ENCODE measurements at regions not wholly inside any gene's neighbourhood (a gene's known extent, or its start where the extent isn't known, plus 50 kb on each side); places are given as distances from the start of the nearest gene placed in this dataset.

DNA sequence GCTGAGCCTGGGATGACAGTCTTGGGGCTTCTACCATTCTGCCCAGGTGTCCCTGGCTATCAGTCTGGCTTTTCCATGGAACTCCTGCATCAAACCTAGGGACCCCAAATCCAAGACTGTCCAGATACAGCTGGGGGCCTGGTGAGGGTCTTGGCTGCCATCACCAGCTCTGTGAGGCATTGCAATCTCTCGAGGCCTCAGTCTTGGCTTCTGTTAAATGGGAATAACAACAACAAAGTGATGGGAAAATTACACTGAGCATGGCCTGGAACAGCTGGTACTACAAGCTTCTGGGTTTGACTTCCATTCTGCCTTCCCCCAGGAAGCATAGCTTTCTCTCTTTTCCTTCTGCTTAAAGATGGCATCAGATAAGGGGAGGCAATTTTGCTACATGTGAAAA, 50.0 kb upstream of the LCTL start:
- no peak for DNase-seq (ENCODE audit: low spot score)

DNA sequence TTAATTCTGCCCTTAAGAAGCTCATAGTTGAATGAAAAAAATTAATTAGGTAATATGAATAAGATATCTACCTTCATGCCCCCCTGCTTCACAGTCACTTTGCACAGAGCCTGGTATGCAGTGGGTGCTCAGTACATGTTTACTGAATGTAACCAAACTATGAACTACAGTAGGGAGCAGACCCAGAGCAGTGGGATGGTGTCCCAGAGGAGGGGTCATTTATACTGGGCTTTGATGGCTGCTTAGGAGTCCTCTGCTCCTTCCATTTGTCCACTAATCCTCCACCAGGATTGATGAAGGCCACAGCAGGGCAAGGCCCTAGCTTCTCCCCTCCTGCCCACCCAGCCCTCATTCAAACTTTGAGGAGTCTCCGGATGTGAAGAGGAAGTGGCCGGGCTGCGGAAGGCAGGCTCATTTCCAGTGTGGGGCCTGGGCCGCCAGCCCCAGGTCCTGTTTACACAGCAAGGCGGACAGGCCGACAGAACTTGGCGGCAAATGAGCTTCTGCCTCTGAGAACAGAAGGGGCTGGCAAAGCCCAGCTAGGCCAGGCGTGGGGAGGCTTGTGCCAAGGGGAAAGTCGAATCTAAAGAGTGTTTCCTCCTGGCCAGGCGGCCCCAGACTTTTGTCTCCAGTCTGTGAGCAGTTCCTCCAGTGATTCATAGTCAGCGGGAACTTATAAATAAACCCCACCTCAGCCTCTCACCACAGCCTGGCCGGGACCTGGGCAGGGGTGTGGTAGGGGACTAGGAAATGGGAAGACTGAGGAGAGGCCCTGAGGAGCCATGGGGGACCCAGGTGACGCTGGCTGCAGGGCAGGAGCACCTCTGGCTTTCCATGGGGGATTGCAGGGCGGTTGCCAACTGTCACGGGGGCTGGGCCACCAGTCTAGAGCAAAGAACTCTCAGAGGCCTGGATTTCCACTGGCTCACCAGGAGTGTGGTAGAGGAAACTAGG, 51.6 kb upstream of the LCTL start:
- DNase-seq (ENCODE audit: low spot score): peak; percentile 88

DNA sequence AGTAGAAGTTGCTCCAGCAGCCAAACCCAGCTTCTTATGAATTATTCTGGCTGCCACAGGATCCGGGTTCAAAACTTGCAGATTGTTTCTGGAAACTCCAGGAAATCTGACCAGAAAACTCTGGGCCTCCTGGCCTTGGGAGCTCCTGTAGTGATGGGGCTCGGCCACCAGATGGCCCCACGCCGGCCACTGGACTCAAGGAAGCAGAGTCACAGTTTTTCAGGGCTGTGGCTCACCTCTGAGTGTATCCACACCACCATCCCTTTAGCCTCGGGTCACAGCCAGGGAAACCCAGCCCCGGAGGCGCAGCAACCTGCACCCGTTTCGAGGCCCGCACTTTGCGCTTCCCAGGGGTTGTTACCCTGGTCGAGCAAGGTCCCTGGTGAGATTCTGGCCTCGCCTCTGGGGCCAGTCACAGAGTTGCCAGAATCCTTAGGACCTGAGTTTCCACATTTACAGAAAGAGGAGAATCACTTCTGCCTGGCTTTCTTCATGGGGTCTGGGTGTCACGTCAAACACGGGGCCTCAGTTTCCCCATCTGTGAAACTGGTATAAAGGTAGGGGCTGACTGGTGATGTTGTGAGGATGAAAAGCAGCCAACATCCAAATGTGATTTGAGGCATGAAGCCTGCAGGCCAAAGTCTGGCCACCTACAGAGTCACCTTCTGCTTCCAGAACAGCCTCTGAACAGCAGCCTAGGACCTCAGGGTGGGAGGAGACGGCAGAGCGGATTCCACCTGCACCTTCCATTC, 53.5 kb upstream of the LCTL start:
- peak; percentile 81 for DNase-seq (ENCODE audit: low spot score)

DNA sequence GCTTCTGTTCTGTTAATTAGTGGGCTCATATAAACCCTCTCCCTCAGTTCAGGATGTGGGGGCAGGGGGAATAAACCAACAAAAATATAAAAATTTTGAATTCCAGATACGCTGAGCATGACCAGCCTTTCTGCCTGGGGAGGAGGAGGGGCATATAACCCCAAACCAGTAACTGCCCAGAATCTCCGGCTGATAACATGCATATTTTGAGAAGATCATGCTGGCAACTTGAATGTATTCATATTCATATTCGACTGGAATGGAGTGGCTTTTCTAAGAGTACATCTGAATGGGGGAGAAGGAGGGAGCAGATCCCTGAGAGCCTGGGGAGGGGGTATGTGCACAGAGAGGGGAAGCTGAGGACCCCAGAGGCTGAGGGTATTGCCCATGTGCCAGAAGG, 54.5 kb upstream of the LCTL start:
- peak; percentile 83 for DNase-seq (ENCODE audit: low spot score)

DNA sequence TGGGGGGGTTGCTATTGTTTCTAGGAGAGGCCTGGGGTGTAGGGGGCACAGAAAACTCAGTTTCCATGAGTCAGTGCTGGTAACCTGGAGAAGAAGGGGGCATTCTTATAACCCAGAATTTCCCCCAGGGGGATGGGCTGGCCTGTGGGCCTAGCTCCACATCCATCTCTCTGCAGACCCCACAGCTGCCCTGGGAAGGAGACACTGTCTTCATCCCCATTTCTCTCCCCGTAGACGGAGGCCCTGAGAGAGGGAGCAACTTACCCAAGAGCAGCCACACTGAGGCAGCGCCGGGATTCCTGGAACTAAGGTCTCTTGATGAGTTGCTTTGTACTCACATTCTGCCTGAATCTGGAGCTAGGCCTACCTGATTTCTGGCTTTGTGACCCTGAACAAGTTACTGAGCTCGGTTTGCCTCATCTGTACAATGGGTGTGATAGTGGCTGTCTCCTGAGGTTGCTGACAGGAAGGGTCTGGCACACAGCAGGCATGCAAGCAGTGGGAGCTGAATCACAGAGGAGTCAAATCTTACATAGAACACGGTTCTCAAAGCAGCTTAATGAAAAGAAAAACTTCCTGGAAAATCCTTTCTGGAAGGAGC, 55.0 kb upstream of the LCTL start:
- peak; percentile 55 for DNase-seq (ENCODE audit: low spot score)

DNA sequence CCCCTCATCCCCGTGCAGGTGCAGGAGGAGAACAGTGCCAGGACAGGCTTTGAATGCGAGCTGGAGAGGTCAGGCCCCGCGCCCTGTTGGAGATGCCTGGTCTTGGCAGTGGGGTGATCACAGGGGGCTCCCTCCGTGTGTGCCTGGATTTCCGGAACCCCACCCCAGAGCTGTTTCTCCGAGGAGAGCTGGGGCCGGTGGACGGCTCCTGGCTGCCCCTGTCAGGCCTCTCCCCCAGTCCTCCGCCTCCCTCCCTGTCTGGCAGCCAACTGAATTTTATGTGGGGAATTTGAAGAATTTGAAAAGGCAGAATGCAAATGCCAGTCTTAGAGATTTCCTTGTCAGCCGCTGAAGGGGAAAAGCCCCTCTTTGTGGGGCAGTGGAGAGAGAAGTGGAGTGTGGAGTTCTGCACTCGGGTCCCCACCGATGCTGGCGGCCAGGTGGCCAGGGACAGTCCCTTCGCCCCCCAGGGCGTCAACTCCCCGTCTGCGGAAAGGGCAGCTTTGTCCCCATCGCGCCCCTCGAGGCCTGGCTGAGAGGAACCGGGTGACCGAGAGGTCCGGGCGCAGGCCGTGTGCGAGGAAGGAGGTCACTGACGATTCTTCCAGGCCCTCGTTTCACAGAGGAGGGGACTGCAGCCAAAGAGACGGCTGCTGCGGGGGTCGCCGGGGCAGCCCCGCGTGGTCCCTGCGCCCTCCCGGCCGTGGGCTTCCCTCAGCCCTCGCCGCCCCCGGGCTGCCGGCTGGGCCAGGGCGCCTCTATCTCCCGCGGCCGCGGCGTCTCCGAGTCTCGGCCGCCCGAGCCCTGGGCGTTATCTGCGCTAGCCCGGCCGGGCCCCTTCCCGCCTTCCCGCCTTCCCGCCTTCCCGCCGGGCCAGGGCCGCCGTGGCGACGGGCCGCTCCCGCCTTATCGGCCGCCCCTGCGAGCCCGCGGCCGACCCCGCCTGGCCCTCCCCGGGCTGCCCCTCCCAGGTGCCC, 56.0 kb upstream of the LCTL start:
- peak; percentile 91 for DNase-seq (ENCODE audit: low spot score)

DNA sequence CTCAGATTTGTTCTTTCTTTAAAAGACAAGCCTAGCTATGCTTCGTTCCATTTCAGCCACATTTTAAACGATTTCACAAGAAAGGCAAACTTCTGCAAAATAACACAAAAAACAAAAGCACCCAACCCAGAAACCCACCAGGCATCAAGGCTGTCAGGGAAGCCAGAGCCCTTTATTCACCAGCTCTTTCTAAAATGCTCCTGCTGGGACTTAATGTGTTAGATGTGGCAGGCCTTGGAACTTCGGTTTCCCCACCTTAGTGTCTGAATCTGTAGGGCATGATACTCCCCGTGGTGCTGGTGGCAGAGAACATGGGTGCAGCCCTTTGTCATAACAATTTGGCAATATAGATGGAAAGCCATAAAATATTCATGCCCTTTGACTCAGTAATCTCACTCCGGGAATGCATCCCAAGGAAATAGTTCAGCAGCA, 56.8 kb upstream of the LCTL start:
- peak; percentile 62 for DNase-seq (ENCODE audit: low spot score)

DNA sequence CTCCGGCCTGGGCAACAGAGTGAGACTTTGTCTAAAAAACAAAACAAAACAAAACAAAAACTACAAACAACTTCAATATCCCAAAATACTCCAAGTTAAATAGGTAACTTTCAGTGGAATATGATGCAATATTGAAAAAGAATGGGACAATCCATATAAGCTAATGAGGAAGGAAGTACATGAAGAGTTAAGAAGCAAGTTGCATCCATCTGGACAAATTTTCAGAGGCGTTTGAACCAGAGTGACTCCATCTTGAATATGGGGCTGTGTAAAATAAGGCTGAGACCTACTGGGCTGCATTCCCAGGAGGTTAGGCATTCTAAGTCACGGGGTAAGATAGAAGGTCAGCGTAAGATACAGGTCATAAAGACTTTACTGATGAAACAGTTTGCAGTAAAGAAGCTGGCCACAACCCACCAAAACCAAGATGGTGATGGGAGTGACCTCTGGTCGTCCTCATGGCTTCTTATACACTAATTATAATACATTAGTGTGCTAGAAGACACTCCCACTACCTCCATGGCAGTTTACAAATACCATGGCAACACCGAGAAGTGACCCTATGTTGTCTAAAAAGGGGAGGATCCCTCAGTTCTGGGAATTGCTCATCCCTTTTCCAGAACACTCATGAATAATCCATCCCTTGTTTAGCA, 58.1 kb upstream of the LCTL start:
- DNase-seq (ENCODE audit: low spot score): no peak

DNA sequence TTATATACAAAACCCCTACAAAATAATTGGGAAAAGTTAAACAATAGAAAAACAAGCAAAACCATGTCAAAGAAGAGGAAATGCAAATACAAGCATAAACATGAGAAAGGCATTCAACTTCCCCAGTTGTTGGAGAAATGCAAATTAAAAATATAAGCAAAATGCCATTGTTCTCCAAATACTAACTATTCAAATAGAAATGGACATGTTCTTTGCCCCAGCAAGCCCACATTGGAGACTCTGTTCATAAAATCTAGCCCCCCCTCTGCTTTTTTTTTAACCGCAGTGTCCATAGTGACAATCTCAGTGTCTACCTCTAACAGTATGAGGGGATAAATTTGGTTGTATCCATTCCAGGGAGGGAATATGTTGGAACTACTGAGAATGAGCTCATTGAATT, 59.7 kb upstream of the LCTL start:
- DNase-seq (ENCODE audit: low spot score): no peak

DNA sequence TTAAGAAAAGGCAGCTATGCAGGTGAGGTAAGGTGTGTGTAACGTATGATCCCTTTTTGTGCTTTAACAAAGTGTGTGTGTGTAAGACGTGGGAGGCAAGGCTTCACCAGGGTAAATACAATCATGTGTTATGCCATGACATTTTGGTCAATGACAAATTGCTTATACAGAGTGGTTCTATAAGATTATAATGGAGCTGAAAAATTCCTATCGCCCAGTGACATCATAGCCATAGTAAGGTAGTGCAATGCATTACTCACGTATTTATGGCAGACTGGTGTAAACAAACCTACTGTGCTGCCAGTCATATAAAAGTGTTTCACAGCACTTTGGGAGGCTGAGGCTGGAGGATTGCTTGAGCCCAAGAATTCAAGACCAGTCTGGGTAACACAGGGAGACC, 60.2 kb upstream of the LCTL start:
- DNase-seq (ENCODE audit: low spot score): no peak

DNA sequence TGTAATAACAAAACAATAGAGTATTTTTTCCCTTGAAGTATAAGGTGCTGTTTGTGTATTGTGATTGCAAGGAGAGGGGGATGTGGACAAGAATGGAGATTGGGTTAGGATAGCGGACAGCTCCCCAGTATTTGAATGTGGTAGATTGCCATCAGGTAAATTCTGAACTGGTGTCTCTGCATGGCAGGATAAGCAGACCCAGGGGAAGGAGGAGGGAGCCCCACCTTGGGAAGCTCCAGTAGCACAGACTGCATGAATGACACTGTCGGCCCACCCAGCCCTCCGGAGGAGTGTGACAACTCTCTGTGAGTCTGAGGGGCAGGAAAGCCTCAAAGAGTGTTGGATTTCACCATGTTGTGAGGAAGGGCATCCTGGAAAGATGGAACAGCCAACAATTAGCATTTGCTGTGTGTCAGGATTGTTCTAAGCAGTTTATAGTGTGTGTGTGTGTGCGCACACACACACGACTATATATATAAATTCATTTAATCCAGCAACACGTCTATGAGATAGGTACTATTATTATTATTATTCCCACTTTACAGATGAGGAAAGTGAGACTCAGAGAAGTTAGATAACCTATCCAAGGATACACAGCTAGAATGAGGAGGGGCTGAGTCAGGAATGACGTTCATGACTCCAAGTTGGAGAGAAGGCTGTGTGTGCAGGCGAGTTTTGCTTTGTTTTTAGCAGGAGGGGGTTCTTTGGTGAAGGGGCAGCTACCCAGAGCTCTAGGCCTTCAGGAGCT, 63.4 kb upstream of the LCTL start:
- DNase-seq (ENCODE audit: low spot score): no peak

DNA sequence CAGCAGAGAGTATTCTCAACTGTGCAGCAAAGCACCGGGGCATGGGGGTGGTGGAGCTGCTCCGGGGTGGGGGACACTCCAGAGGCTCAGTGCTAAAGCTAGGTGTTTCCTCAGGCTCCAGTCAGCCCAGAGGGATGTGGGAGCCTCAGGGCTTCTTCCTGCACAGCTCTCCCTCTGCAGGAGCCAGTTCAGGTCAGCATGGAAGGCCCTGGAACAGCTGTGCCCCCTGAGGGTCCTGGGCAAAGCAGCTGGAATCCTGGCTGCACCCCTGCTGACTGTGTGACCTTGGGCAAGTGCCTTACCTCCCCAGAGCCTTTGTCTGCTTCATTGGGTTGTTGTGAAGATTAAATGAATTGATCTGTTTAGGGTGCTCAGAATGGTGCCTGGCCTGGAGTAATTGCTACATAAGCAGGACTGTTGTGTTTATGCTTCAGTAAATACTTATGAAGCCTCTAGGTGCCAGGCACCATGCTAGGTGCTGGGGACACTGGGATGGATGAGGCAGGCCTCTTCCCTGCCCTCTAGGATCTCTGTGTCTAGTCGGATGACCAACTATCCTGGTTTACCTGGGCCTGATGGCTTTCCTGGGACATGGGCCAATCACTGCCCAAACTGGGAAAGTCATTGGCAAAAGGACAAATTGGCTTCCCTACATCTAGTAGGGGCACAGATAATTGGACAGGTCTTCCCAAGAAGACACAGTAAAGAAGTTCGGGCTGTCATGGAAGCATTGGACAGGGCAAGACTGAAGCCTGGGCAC, 64.2 kb upstream of the LCTL start:
- no peak for DNase-seq (ENCODE audit: low spot score)

DNA sequence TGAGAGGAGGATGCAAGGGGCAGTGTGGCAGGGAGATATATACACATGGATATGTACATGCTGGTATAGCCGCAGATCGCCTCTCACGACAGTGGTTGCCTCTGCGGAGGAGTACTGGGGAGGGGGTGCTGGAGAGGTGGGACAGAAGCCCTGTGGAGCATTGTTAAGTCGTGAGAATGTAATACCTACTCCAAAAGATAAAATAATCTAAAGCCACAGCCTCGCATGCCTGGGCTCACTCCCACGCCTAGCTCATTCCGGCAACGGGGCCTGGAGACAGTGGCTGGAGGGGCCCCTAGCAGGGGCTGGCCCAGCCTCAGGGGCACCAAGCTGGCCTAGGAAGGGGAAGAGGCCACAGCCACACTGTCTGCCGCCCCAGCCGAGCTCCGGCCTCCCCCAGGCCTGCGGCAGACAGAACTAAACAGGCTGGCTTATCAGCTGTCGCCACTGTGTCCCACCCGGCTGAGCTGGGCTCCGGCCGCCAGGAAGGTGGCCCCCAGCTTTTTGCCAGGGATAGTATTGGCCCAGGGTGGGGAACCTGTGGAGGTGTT, 65.1 kb upstream of the LCTL start:
- peak; percentile 61 for DNase-seq (ENCODE audit: low spot score)

DNA sequence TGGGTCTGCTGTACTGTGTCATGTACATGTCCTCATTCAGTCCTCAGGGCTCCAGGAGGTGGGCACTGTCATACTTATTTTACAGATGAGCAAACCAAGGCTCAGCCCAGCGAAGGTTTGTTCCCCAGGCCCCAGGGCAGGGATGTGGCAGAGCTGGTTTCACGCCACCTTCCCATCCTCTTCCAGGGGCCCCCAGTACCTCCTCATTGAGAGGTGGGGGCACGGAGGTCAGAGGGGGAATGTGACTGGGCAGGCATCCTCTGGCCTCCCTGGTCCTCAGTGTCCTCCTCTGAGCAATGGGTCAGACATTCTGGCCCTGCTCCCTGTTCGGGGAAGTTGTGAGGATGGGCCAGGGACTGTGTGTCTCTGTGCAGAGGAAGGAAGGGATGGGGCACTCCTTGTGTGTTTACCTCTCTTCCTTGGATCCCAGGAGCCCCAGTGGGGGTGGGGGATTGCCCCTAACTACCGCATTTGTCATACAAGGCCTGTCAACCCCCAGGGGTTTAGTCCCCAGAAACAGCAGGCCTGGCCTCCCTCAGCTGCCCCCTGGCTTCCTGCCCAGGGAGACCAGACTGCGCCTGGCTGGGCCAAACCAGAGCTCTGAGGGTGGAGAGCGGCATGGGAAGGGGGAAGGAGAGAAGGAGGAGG, 65.9 kb upstream of the LCTL start:
- peak; percentile 87 for DNase-seq (ENCODE audit: low spot score)

DNA sequence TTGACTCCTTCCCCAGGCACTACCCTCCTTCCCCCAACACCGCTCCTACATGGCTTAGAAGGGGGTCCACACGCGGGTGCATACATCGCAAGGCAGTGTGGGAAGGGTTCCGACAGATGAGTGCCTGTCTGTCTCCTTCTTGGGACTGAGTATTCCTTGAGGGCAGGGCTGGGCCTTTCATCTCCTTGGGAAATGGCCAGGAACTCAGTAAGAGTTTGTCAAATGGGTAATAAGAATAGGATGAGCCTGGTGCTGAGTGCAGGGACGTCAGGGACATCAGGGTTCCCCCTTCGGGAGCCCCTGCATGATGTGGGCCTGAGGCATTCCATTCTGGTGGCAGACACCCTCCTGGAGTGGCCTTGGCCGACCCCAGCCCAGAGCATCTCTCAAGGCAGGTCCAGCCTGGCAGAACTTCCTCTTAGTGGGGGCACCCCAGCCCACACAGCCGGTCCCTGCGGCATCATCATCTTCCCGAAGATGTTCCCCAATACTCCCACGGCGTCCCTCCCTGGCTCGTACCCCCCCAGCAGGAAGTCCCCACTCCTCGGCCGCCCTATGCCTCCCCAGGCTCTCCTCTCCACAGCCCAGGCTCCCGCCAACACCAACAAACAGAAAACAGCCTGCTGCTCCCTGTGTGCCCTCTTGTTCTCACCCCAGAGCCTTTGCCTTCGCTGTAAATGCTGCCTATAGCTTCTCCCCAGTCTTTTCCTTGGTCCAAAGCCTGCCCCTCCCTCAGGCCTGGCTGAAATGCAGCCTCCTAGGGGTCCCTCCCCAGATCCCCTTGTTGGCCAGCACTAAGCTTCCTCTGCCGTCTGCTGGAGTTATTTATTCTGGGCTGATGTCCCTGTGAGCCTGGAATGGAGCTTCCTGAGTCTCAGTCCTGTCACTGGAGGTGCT, 67.5 kb upstream of the LCTL start:
- DNase-seq (ENCODE audit: low spot score): peak; percentile 77

DNA sequence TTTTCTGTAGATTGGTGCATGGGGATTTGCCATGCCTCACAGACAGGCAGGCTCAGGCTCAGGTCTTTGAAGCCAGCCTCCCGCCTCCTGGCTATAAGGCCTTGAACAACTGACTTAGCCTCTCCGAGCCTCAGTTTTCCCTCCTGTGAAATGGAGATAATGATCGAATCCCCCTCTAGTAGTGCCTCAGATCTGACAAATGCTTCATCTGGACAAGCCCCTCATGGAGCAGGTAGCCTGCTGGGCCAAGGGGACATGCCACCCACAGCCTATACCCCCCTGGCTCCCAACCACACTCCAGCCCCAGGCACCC, 68.1 kb upstream of the LCTL start:
- DNase-seq (ENCODE audit: low spot score): no peak

DNA sequence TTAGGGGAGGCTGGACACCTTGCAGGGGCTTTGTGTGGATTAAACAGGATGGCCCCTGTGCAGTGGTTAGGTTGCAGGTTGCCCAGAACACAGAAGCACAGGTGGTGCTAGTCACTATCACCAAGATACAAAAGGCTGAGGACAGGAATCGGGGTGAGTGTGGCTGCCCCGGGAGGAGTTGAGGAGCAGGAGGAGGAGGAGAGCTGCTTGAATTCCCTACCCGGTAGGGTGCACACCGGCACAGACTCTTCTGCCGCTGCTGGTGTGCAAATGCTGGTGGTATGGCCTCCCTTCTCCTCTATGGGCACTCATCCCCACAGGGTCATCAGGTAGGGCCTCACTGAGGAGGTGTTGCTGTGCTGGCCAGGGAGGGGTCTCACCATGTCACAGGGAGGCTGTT, 67.5 kb upstream of the SMAD6 start:
- no peak for DNase-seq (ENCODE audit: low spot score)

DNA sequence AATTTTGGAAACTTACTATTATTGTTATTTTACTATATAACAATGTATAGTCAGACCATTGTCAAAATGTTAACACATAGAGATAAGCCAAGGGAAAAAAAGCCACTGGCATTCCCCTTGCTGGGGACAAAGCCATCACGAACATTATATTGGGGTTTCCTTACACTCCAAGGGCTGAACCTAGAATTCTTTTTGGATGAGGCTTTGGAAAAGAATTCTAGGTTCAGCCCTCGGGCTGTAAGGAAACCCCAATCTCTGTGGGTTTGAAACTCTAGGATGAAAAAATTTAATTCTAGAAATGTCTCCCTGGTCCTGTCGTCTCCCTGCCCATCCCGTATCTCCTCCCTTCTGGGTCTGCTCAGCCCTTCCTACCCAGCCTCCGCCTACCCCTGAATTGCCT, 67.0 kb upstream of the SMAD6 start:
- DNase-seq (ENCODE audit: low spot score): no peak

All from umbilical cord (tissue), 1 donor.